Inflammatory macrophage treated with lipopolysaccharide for 4 hours (primary cell): ENCODE measurements at regions not wholly inside any gene's neighbourhood (a gene's known extent, or its start where the extent isn't known, plus 50 kb on each side); places are given as distances from the start of the nearest gene placed in this dataset.

Experiments used
- DNase-seq: peaks from one replicate; pipeline ENCODE4 v3.0.0-alpha.2; 2020

- DNase-seq, result no peak
These were observed 58.9 kb downstream of the IRX1 start for GRCh38 chr5:3654515-3654914.

DNA sequence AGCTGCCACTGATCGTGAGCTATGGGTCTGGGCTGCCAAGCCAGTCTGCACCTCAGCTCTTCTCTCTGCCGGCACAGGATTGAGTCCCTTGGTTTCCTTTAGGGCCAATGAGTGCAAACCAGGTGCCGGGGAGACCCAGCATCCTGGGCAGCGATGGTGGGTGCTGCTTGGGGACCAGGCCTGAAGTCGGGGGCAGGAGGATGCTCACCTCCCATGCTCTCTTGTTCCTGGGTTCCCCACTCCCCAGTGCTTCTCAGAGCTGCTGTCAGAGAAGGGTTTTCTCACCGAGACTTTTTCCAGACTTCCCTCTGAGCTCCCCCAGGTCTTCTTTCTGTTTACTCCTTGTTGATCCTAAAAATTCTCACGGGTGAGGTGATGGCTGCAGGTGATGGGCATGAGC, 61.2 kb downstream of the IRX1 start:
- DNase-seq, result no peak

GRCh38 chr5:3657364-3658022, 61.9 kb downstream of the IRX1 start:
- DNase-seq, result no peak

DNA sequence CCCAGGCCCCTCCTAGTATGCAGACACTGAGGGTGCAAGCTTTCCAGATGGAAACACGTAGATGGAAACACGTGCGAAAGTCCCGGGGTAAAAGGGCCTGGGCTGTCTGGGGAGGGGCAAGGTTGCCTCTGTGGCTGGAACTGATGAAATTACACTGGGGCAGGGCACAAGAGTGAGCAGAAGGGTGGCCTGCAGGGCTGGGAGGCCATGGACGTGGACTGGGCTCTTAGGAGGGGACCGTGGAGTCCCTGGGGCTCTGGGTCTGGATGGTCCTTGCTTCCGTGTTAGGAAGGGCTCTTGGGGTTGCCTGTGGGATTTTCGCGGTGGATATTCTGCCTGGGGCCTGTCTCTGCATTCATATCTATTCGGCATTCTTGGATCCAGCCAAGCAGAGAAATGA, 63.3 kb downstream of the IRX1 start:
- no peak for DNase-seq

- no peak for DNase-seq
These were observed 64.3 kb downstream of the IRX1 start for GRCh38 chr5:3659907-3660306.

GRCh38 chr5:3660630-3661029, 65.0 kb downstream of the IRX1 start:
- DNase-seq, result no peak

DNA sequence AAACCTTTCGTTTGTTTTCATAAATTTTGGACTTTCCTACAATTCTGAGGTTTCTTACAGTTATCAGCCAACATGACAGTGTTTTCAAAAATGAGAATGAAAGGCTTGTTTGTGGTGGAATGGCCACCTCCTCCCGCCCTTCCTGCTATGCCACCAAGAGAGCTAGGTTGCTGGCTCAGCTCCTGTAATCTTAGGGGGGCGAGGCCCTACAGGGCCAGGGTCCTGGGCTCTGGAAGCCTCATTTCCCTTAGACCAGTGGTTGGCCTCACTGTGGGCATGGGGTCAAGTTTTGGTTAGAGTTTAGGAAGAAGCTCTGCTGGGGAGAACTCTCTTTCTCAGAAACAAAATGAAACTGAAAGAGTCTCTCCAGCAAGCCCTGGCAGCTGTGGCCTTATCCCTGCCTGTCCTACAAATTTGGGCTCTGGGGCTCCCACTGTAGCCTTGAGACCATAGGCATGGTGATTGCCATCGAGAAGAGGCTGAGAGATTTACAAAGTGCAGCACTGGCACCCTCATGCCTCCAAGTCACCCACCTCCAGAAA, 66.2 kb downstream of the IRX1 start:
- DNase-seq, result no peak

DNA sequence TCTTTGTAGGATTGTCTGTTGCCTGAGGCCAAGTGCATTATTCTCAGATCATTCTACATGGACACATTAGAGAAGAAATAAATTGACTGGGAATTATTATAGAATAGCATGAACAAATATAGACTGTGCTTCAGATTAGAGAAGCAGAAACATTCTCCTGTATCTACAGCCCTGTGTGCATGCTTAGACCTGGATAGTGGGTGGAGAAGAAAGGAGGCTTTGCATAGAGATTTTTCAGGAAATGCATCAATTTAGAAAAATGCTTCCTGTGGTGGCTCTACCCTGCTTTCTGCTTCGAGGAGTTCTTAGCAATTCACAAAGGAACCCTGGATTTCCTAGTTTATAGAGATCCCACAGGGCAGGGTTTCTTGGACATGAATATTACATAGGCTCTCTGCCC, 66.7 kb downstream of the IRX1 start:
- DNase-seq, result no peak

- no peak for DNase-seq
These were observed 75.7 kb downstream of the IRX1 start for GRCh38 chr5:3671337-3671736.

GRCh38 chr5:3678801-3679200, 83.2 kb downstream of the IRX1 start:
- no peak for DNase-seq

DNA sequence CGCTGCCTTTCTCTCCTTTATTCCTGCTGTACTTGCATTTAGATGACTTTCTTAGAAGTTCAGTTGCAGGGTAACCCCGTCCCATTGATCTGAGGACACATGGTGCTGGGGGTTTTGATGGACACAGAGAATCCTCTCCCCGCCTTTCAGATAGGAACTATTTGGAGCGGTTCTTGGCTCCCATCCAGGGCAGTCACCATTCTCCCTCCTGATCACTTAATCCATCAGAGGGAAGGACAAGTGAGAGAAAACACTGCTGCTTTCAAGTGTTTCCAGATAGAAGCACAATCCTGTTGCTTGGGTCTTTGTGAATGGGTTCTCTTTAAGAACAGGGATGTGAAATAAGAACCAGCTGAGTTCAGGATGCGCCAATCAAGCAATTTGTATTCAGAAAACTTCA, 85.2 kb downstream of the IRX1 start:
- no peak for DNase-seq

DNA sequence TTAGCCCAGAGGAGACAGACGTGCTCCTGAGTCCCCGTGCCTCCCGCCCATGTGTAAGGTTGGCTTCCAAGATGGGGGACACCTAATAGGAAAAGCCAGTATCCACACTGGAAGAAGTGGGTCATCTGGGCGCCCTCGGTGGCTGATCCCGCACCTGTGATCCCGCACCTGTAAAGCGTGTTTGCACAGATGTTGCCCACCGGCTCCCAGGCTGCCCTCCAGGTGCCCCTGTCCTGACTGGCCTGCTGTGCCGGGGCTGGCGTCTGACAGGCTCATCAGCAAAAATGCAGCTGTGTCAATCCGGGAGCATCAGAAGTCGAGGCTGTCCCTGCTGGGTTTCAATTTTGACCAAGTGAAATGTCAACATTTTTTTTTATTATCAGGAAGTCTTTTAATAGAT, 88.5 kb downstream of the IRX1 start:
- no peak for DNase-seq

DNA sequence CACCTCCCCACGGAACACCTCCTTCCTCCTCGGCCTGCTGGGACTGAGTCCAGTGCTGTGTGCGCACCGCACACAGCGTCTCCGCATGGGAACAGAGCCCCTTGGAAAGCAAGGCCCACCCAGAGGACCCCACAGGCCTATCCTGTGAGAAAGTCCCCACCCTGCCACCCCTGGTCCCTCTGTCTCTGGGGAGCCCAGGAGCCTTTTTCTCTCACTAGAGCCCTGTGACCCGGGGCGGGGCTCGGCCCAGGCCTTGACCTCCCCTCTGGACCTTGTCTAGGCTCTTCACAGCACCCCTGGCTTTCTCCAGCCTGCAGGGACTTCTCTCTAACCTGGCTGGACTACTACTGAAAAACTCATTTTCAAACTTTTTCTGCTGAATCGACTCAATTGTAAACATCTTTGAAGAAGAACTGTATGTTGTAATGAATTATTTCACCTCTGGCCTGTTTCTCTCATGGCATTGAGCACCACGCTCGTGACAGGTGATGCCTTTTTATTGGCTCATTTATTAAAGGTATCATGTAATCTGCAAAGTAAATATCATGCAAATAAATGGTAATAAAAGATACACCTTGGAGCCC, 89.2 kb downstream of the IRX1 start:
- DNase-seq, result no peak

GRCh38 chr5:3694819-3695218, 99.2 kb downstream of the IRX1 start:
- no peak for DNase-seq

GRCh38 chr5:3695818-3696217, 100.2 kb downstream of the IRX1 start:
- no peak for DNase-seq

DNA sequence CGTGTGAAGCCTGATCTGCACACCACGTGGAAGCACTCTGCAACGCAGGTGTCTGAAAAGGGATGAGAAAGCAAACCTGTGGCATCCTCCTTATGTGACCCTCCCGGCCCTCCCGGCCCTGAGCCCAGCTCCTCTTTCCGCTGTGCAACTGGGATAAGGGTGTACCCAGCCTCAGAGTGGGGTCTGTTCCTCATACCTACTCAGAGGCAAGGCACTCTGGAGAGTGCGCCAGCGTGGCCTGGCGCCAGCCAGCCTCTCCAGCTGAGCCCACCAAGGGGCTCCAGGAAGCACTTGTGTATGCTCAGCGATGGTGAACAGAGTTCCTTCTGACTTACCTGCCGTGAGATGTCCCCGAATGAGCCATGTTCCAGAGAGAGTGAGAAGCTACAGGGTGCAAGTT, 102.8 kb downstream of the IRX1 start:
- no peak for DNase-seq

DNA sequence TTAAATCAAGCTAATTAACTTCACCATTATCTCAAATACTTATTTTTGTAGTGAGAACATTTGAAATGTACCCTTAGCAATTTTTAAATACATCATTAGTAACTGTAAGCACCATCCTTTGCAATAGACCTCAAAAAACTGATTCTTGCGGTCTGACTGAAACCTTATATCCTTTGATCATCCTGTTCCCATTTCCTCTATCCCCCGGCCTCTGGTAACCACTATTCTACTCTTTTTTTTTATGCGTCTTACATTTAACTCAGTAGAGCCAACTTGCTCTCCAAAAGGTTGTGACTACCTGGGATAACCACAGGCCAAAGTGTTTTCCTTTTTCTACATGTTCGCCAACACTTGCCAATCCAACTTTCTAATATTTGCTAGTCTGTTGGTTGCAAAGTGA, 106.1 kb downstream of the IRX1 start:
- no peak for DNase-seq

- DNase-seq, result no peak
These were observed 109.0 kb downstream of the IRX1 start for GRCh38 chr5:3704661-3705060.

- DNase-seq, result no peak
These were observed 113.6 kb downstream of the IRX1 start for GRCh38 chr5:3709068-3709716.

GRCh38 chr5:3709717-3710348, 114.2 kb downstream of the IRX1 start:
- DNase-seq, result no peak

DNA sequence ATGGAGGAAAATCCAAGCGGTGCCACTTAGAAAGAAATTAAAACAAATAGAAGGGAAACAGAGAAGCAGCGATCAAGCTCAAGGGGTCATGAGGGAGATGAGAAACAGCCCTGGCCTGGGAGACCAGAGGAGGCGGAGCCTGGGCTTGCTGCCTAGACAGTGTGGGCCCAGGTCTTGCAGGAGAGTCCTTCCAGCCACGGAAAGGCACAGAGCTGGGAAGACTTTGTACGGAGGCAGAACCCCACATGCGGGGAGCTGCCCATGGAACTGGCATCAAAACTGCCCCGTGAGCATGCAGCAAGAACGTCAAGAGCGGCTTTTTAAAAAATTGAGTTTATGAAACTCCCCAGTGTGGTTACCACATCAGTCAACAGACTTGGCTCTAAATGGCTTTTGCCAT, 119.4 kb downstream of the IRX1 start:
- no peak for DNase-seq

DNA sequence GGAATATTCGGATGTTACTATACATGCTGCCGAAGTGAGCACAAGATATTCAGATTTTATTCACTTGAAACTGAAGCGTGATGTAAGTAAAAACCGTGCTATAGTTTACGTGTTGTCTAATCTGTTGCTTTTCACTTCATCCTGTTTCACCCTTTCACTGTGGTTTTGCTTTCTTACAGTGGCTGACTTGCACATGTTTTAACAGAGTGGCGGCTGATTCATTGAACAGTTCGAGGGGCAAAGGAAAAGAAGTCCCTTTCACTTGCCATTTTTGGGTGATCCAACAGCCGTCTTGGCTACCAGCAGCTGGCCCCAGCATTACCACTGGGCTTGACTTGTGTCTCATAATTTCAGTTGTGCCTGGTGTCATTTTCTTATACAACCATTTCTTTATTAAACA, 134.0 kb downstream of the IRX1 start:
- DNase-seq, result no peak

- no peak for DNase-seq
These were observed 139.0 kb downstream of the IRX1 start for GRCh38 chr5:3734632-3735031.

GRCh38 chr5:3736466-3736865, 140.8 kb downstream of the IRX1 start:
- no peak for DNase-seq
